Myocyte (in vitro differentiated cells): ENCODE measurements at regions not wholly inside any gene's neighbourhood (a gene's known extent, or its start where the extent isn't known, plus 50 kb on each side); places are given as distances from the start of the nearest gene placed in this dataset.
A peak's percentile ranks its signal among the peaks of the same experiment; 100 is the strongest.

Source experiments
- DNase-seq: peaks from one replicate; pipeline ENCODE4 v3.0.0-alpha.2; 2012; ENCODE audit warnings: low read depth

GRCh38 chr21:27480841-27481261 is 514.0 kb upstream of the ADAMTS5 start:
- DNase-seq: peak; percentile 44

GRCh38 chr21:27477296-27477695 is 510.4 kb upstream of the ADAMTS5 start:
- peak; percentile 5 for DNase-seq

DNA sequence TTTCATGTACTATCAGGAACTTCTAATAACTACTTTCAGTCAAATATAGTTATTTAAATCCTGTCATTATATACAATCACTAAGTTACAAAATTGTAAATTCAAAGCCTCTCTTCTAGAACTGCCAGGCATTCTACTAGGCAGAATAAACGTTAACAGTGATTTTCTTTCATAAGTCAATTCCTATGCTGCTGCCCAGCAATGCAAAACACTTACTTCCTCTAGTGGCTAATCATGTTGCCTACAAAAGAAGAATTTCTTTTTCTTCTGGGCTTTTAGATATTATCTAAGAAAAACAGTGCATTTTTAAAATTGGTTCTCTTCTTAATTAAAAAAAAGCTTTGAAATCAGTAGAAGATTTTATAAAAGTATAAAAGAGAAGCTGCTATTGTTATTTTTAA is 509.8 kb upstream of the ADAMTS5 start:
- peak; percentile 60 for DNase-seq

- DNase-seq: no peak
These were observed 508.6 kb upstream of the ADAMTS5 start for GRCh38 chr21:27475363-27475955.

- no peak for DNase-seq
These were observed 500.5 kb upstream of the ADAMTS5 start for GRCh38 chr21:27467366-27467765.

GRCh38 chr21:27466140-27466539 is 499.3 kb upstream of the ADAMTS5 start:
- DNase-seq: no peak

- no peak for DNase-seq
These were observed 497.8 kb upstream of the ADAMTS5 start for GRCh38 chr21:27464648-27465047.

DNA sequence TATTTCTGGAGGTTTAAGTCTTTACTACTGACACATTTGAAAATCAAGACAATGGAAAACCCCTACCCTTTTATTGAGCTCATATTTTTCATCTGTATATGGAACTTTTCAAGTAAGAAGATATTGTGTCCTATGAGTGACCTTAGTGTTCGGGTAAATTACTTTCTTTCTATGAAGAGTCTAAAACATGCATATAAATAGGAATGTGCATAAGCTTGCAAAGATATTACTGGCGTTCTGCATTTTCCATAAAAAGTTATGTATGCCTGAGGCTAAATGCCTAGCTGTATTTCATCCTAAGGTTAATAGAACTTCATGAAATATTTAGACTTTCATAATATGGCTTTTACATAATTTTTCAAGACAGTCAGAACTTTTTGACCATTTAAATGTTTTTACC is 495.8 kb upstream of the ADAMTS5 start:
- no peak for DNase-seq

GRCh38 chr21:27454234-27454633 is 487.3 kb upstream of the ADAMTS5 start:
- DNase-seq: no peak

DNA sequence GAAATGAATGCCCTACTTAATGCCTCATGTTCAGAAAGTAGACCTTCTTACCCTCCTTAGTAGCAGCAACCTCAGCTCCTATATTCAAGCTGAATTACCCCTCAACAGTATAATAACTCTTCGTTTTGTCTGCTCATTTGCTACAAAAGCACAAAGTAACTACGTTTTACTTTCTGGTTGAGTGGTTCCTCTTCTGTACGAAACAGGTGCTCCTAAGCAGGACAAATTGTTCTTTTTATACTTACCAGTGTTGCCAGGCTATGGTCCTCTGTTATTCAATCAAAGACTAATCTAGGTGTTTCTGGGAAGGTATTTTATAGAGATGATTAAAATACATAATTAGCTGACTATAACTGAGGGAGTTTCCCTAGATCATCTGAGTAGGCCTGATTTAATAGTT is 484.2 kb upstream of the ADAMTS5 start:
- DNase-seq: no peak

GRCh38 chr21:27450216-27450615 is 483.3 kb upstream of the ADAMTS5 start:
- DNase-seq: peak; percentile 31

DNA sequence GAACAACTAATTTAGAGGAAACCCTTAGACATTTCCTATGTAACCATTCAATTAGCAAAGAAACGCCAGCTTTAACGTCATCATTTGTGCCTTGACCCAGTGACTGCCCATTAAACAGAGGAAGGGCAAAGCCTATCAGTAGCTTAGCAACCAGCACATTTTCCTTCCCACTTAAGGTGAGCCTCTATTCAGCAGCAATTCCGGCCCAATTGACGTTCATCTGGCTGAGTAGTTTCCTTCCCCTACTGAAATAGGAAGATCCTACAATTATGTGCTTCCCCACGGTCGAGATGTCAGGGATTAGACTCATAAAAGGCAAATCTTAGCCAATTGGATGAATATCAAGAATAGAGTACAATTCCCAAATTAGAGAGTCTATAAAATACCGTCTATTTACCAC is 482.1 kb upstream of the ADAMTS5 start:
- DNase-seq: no peak

GRCh38 chr21:27447843-27448242 is 481.0 kb upstream of the ADAMTS5 start:
- no peak for DNase-seq

DNA sequence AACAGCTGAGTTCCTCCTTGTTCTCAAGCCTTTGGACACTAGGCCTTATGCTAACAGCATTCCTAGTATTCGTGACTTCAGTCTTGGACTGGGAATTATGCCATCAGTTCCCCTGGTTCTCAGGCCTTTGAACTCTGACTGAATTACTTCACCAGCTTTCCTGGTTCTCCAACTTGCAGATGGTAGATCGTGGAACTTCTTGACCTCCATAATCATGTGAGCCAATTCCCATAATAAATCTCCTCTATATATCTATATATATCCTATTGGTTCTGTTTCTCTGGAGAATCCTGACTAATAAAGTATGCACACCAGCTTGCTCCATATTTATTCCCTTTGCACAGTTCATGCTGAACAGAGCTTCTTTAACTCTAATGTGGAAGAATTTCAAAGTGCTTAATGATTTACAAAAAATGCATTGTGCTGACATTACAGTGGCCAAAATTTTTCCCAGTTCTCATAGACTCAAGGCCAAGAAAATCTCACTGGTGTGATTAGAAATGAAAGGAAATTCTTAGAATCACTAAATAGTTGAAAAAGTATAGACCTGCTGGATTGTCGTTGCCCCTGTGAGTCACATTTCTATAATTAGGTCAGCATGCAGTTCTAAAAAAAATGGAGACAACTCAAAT is 462.9 kb upstream of the ADAMTS5 start:
- DNase-seq: peak; percentile 75

- DNase-seq: peak; percentile 42
These were observed 459.3 kb upstream of the ADAMTS5 start for GRCh38 chr21:27426196-27426595.

- peak; percentile 92 for DNase-seq
These were observed 458.7 kb upstream of the ADAMTS5 start for GRCh38 chr21:27425574-27425973.

GRCh38 chr21:27425172-27425571 is 458.3 kb upstream of the ADAMTS5 start:
- peak; percentile 63 for DNase-seq

DNA sequence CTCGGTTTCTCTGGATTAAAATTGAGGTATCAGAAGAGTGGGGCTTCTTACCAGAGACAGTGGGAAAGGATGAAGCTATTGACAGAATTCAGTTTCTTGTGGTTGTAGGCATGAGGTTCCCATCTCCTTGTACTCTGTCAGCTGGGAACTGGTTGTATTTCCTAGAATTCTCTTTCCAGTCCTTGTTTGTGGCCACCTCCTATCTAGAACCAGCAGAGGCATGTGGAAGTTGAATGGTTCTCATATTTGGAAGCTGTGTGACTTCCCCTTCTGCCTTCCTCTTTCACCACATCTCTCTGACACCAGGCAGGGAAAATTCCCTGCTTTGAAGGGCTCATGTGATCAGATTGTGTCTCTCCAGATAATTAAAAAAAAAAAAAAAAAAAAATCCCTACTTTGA is 457.7 kb upstream of the ADAMTS5 start:
- peak; percentile 76 for DNase-seq

DNA sequence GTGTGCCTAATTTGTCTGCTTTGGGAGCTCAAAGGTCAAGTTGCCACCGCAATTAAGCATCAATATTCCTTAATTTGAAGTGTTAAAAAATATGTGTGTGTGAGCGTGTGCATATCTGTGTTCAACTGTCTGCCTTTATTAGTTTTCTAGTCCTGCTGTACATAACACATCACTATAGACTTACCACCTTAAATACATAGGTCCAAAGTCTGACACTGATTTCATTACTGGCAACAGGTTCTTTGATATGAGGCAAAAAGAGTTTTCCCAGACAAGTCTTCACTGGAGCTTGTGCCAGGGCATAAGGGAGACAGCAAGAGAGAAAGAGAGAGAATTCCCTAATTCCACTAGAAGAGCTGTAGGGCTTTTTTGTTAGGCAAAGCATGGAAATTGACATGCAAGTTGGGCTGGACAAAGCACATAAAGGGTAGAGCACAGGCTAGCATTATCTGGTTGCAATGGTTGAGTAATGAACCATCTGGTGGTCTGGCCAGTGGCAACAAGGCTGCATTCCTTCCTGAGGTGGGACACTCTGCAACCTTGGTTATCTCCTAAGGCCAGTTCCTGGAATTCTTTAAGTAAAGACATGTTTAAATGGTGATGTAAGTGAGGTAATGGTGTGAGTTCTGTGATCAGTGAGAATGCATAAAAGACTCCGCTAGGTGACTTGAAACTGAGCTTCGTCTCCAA is 457.2 kb upstream of the ADAMTS5 start:
- peak; percentile 78 for DNase-seq

DNA sequence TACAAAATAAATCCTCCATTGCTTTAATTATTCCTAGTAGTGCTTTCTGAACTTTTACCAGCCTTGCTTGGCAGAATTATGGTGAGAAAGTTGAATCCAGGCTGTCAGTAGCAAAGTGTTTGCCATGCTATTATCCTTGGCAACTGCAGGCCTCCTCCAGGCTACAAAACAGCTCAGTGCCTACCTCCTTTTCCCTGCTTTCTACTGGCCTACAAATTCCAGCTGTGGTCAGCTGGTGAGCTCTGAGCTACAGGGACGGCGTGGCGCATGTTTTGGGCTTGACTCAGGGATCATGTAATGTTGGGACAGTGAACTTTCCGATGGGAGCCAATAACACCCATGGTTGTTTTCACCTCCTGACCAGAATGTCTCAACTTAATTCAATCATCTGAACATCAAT is 456.1 kb upstream of the ADAMTS5 start:
- peak; percentile 95 for DNase-seq

DNA sequence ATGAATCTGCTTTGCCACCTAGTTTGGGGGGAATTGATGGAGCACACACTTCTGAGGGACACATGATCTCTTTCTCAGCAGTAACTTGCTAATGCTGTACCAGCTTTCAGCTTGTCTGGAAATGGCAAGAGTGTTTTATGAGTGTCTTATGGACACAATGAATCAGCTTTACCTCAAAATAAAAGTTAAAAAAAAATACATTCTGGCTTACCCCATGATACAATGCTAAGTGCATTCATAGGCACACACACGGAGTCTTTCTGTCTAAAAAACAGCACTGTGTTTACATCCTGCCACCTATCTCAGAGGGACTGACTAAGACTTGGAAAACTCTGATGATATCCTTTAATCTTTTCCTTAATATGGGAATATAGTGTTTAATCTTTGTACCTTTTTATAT is 455.5 kb upstream of the ADAMTS5 start:
- DNase-seq: peak; percentile 26

- DNase-seq: no peak
These were observed 454.8 kb upstream of the ADAMTS5 start for GRCh38 chr21:27421654-27422053.

GRCh38 chr21:27419153-27419552 is 452.3 kb upstream of the ADAMTS5 start:
- DNase-seq: no peak
